HG03469 (cell line): ENCODE measurements at regions not wholly inside any gene's neighbourhood (a gene's known extent, or its start where the extent isn't known, plus 50 kb on each side); places are given as distances from the start of the nearest gene placed in this dataset.

Experiments
- ATAC-seq: cut with Tn5 transposase; IDR thresholded peaks from one replicate; pipeline ENCODE4 v1.9.1; 2021; ENCODE audit warnings: mild to moderate bottlenecking, moderate library complexity, moderate number of reproducible peaks; ENCODE audit not compliant: unreplicated experiment

DNA sequence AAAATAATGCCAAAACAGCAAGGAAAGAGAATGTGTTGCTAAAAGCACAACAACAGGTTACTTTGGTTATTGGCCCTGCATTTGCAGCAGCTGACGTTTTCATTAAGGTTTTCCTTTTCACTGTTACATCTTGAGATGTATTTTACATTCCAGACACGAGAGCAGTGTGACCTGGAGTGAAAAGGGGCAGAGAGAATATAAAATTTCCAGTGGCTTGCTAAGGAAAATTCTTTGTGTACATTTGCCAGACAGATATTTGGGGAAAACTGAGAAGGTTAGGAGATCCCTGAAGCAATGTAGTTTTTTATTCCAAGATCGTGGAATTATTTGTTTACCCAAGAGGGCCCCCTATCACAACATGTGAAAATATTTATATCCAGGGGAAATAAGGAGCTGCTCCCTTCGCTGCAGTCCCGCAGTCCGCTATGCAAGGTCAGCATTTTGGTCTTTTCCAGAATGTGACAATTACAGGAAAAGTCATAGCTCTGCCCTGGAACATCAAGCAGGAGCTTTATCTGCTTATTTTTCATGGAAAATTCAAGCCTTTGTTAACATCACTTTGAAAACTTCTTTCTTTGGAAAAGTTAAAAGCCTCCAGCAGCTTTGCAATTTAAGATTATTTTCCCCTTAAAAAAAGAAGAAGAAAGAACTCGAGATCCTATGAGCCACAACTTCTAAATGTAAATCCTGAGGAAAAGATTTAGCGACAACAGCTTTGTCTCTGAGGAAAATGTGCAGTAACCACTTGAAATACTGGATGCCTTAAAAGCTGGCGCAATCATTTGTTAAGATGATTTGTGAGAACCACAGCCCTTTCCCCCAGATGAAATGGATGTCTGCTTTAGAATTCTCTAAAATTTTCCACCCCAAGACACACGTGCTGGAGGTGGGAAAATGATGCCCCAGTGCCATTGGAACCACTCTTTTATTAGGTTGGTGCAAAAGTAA is 256.4 kb upstream of the TPM1 start:
- ATAC-seq = no peak

- no peak for ATAC-seq
These were observed 255.1 kb upstream of the TPM1 start for GRCh38 chr15:62787401-62787800.

DNA sequence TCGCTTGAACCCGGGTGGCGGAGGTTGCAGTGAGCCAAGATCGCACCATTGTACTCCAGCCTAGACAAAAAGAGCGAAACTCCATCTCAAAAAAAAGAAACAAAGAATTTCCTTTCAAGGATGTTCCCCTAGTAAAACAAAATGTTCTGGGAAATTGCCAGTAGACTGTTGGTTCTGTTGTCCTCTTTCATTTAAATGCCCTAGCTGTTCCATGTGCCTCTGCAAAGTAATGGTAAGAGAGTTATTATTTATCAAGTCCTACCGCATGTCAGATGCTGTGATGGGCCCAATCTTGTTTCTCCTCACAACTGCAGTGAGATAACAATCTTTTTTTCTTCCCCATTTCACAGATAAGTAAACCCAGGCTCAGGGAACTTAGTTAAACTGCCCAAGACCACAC is 254.3 kb upstream of the TPM1 start:
- no peak for ATAC-seq

- no peak for ATAC-seq
These were observed 252.0 kb upstream of the TPM1 start for GRCh38 chr15:62790546-62790945.

GRCh38 chr15:62791694-62792093 is 250.9 kb upstream of the TPM1 start:
- ATAC-seq = no peak

- no peak for ATAC-seq
These were observed 249.4 kb upstream of the TPM1 start for GRCh38 chr15:62792986-62793751.

- no peak for ATAC-seq
These were observed 248.8 kb upstream of the TPM1 start for GRCh38 chr15:62793752-62794144.

DNA sequence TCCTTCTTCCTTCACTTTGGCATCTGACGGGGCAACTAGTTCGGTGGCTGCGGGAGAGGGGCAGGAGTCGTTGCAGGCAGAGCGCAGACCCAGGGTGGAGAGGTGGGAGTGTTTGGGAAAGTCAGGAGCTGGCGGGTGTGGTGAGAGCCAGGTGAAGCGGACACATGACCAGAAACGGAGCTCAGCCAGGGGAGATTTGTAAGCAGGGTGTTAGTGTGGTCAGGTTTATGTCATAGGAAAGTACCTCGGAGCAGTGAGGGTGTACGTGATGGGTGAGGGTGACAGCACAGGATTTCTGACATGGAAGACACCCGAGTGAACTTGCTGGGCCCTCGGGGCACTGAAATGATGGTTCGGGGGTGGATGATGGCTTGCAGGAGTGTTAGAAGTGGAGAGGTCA is 247.4 kb upstream of the TPM1 start:
- no peak for ATAC-seq

DNA sequence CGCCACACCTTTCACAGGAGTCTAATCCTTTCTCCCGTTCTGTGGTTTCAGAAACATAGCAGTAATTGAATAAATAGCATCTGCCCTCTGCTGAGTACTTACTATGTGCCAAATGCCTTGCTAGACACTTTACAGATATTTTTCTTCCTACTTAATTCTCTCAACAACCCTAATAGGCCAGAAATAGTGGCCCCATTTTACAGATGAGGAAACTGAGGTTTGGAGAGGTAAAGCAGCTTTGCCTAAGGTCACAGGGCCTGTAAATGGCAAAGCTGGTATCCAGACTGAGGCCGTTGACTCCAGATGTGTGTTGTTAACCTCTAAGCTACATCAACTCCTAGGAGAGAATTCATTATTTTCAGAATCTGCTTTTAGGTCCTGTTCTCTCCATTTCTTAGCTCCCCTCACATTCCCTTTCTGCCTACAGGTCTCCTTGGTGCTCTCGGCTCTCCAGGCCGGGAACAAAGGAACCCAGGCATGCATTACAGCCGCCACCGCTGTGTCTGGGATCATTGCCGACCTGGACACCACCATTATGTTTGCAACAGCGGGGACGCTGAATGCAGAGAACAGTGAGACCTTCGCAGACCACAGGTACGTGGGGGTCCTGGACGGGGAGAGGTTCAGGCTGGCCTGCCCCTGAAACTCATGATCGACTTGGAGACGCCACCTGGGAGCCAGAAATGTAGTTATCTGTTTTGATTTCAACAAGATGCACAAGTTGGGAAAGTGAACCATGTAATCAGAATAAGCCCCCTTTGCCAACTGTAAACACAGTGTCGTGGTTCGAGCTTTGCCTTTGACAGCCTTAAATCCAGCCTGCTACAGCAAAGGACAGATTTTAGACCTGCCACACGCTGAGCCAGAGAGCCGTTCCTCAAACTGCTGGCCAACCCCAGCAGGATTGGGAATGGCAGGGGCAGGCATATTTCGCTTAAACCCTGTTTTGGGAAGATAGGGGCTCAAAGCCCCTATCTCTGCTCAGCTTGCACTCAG is 246.5 kb upstream of the TPM1 start:
- ATAC-seq = no peak

DNA sequence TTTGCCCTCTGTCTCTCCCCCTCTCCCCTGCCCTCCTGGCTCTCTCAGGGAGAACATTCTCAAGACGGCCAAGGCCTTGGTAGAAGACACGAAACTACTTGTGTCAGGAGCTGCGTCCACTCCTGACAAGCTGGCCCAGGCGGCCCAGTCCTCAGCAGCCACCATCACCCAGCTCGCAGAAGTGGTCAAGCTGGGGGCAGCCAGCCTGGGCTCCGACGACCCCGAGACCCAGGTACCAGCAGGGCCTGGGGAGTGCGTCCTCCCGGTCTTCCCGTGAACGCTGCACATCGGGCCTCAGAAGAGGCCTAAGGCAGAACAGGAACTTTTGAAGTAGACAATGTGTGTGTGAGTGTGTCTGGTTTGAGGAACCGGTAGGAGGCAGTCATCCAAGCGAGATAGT is 245.4 kb upstream of the TPM1 start:
- no peak for ATAC-seq

- no peak for ATAC-seq
These were observed 244.0 kb upstream of the TPM1 start for GRCh38 chr15:62798536-62798935.

- no peak for ATAC-seq
These were observed 243.5 kb upstream of the TPM1 start for GRCh38 chr15:62799037-62799436.

GRCh38 chr15:62799919-62800318 is 242.6 kb upstream of the TPM1 start:
- ATAC-seq = no peak

DNA sequence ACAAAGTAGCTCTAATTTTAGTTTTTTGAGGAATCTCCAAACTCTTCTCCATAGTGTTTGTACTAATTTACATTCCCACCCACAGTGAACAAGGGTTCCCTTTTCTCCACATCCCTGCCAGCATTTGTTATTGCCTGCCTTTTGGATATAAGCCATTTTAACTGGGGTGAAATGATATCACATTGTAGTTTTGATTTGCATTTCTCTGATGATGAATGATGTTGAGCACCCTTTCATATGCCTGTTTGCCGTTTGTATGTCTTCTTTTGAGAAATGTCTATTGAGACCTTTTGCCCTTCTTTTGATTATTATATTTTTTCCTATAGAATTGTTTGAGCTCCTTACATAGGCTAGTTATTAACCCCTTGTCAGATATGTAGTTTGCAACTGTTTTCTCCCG is 239.9 kb upstream of the TPM1 start:
- no peak for ATAC-seq

DNA sequence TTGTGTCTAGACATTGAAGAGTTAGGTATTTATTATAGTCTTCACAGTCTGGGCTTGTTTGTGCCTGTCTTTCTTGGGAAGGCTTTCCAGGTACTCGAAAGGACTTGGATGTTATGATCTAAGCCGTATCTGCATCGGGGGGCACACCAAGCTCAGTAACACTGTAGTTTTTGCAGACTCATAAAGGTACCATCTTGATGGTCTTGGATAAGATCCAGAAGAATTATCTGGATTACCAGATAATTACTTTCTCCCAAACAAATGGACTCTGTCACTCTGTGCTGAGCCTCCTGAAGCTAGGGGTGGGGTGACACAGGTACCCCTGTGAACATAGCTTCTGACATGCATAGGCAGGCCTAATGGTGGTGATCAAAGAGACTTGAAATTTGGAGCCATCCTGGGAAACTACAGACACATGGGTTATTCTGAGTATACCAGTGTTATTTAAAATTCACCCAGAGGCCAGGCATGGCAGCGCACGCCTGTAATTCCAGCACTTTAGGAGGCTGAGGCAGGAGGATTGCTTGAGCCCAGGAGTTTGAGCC is 238.6 kb upstream of the TPM1 start:
- no peak for ATAC-seq

GRCh38 chr15:62805502-62805901 is 237.0 kb upstream of the TPM1 start:
- no peak for ATAC-seq

GRCh38 chr15:62807539-62808130 is 234.9 kb upstream of the TPM1 start:
- no peak for ATAC-seq

- no peak for ATAC-seq
These were observed 233.2 kb upstream of the TPM1 start for GRCh38 chr15:62809115-62809967.

DNA sequence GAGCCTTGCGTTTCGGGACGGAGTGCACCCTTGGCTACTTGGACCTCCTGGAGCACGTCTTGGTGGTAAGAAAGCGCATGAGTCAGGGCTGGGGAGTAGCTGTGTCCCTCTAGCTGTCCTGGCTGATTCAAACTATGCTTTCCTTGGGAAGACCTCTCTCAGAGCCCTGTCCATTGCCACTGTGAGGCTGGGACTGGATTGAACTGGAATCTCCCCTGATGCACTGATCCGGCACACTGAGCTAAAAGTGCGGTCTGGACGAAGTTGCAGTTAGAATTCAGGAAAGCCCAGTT is 232.6 kb upstream of the TPM1 start:
- no peak for ATAC-seq

DNA sequence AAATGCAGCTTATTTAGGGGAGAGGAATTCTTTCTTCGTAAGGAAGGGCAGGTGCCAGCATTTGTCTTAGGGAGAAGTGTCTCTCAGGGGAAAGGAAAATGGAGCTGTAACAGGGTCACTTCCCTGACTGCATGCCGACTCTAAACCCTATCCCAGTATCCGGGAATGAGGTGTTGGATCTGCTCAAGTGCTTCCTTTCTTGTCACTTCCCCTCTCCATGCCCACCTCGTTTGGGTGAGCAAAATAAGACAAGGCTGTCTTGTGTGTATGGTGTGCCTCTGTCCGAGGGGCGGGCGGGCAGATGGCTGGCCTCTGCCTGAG is 230.1 kb upstream of the TPM1 start:
- ATAC-seq = no peak
